Loucy (cell line): ENCODE measurements at regions not wholly inside any gene's neighbourhood (a gene's known extent, or its start where the extent isn't known, plus 50 kb on each side); places are given as distances from the start of the nearest gene placed in this dataset.

ENCODE experiments used
- H2AFZ ChIP-seq: fragments of 200-600 bp; sonication (generic); 2 replicates; pipeline ENCODE4 v1.6.0; 2016; ENCODE audit warnings: antibody characterized with exemption, mild to moderate bottlenecking, low read length, moderate library complexity
- H3F3A ChIP-seq: fragments of 200-600 bp; 2 replicates; pipeline ENCODE4 v1.6.0; 2016; ENCODE audit warnings: antibody characterized with exemption, low read depth, mild to moderate bottlenecking
- H3K27me3 ChIP-seq: fragments of 200-600 bp; sonication (generic); 2 replicates; pipeline ENCODE4 v1.6.1; 2014; ENCODE audit warnings: low read length, mild to moderate bottlenecking; ENCODE audit not compliant: insufficient read depth, poor library complexity, severe bottlenecking
- H3K36me3 ChIP-seq: fragments of 200-600 bp; sonication (generic); 2 replicates; pipeline ENCODE4 v1.6.1; 2016; ENCODE audit warnings: low read length; ENCODE audit not compliant: insufficient read depth
- H3K4me1 ChIP-seq: fragments of 200-600 bp; sonication (generic); 2 replicates; pipeline ENCODE4 v1.5.1; 2014; ENCODE audit warnings: low read length, mild to moderate bottlenecking; ENCODE audit not compliant: insufficient read depth, poor library complexity, severe bottlenecking
- H3K4me2 ChIP-seq: fragments of 200-600 bp; sonication (generic); 2 replicates; pipeline ENCODE4 v1.6.0; 2014; ENCODE audit warnings: antibody characterized with exemption, low read length, low read depth, mild to moderate bottlenecking; ENCODE audit not compliant: poor library complexity, severe bottlenecking
- H3K4me3 ChIP-seq: fragments of 200-600 bp; sonication (generic); 2 replicates; pipeline ENCODE4 v1.5.1; 2014; ENCODE audit warnings: low read length, mild to moderate bottlenecking, mixed read lengths; ENCODE audit not compliant: poor library complexity, severe bottlenecking
- H3K79me2 ChIP-seq: fragments of 200-600 bp; sonication (generic); 2 replicates; pipeline ENCODE4 v1.6.1; 2014; ENCODE audit warnings: low read length; ENCODE audit not compliant: insufficient read depth
- H3K9ac ChIP-seq: fragments of 200-600 bp; sonication (generic); 2 replicates; pipeline ENCODE4 v1.6.0; 2014; ENCODE audit warnings: mild to moderate bottlenecking, low read depth, low read length, moderate library complexity; ENCODE audit not compliant: poor library complexity, severe bottlenecking
- H3K9me2 ChIP-seq: fragments of 200-600 bp; sonication (generic); replicated peaks from 2 replicates; pipeline ENCODE4 v1.6.1; 2016; ENCODE audit warnings: low read depth, low read length, mixed read lengths
- H3K9me3 ChIP-seq: fragments of 200-600 bp; sonication (generic); 2 replicates; pipeline ENCODE4 v1.6.1; 2014; ENCODE audit warnings: mild to moderate bottlenecking, antibody characterized with exemption, low read length, low read depth; ENCODE audit not compliant: insufficient read depth
- H4K20me1 ChIP-seq: fragments of 200-600 bp; sonication (generic); 2 replicates; pipeline ENCODE4 v1.6.0; 2014; ENCODE audit warnings: antibody characterized with exemption, low read length, mild to moderate bottlenecking; ENCODE audit not compliant: insufficient read depth, poor library complexity, severe bottlenecking
- CTCF ChIP-seq: fragments of 200-600 bp; sonication (generic); conservative IDR thresholded peaks from 2 replicates; pipeline ENCODE4 v1.5.1; 2014; ENCODE audit warnings: mild to moderate bottlenecking, antibody characterized with exemption, low read length
- EZH2phosphoT487 ChIP-seq: fragments of 200-600 bp; IDR thresholded peaks from 2 replicates; pipeline ENCODE4 v1.6.1; 2018; ENCODE audit warnings: antibody characterized with exemption, mild to moderate bottlenecking, moderate library complexity, borderline replicate concordance

GRCh38 chr9:103731541-103731940, 362.6 kb upstream of the SMC2 start:
- Histone ChIP-seq H3K9me2 (no peaks in the 10 kb centered on the region), H3K9ac (no peak overlapping the region), H3K9me3 (no peaks in the 10 kb centered on the region), H3K27me3 (no peaks in the 10 kb centered on the region), H3K4me3 (no peak overlapping the region), H3K79me2 (no peaks in the 10 kb centered on the region), H3K4me2 (no peak overlapping the region), H4K20me1 (no peaks in the 10 kb centered on the region), H3K36me3 (no peaks in the 10 kb centered on the region), H3K4me1 (no peaks in the 10 kb centered on the region), H2AFZ (no peak overlapping the region), H3F3A (no peaks in the 10 kb centered on the region)
- TF ChIP-seq EZH2phosphoT487, result no peak
- TF ChIP-seq CTCF, result no peak

- H3K9ac ChIP-seq, result no peak overlapping the region
- no peaks in the 10 kb centered on the region for H3K9me2 ChIP-seq
- H3K4me1 ChIP-seq, result no peaks in the 10 kb centered on the region
- no peak overlapping the region for H3K4me3 ChIP-seq
- no peaks in the 10 kb centered on the region for H3K27me3 ChIP-seq
- H3F3A ChIP-seq, result no peaks in the 10 kb centered on the region
- no peak overlapping the region for H2AFZ ChIP-seq
- H3K79me2 ChIP-seq, result no peaks in the 10 kb centered on the region
- no peaks in the 10 kb centered on the region for H3K36me3 ChIP-seq
- no peaks in the 10 kb centered on the region for H4K20me1 ChIP-seq
- H3K4me2 ChIP-seq, result no peak overlapping the region
- TF ChIP-seq EZH2phosphoT487 (no peak), CTCF (no peak)
- H3K9me3 ChIP-seq, result no peaks in the 10 kb centered on the region
Observed at GRCh38 chr9:103734471-103734870, 359.6 kb upstream of the SMC2 start.

GRCh38 chr9:103755441-103755840, 338.7 kb upstream of the SMC2 start:
- no peaks in the 10 kb centered on the region for H3K27me3 ChIP-seq
- no peaks in the 10 kb centered on the region for H3K4me1 ChIP-seq
- no peaks in the 10 kb centered on the region for H3K36me3 ChIP-seq
- H3K9me2 ChIP-seq, result no peaks in the 10 kb centered on the region
- no peaks in the 10 kb centered on the region for H3K9me3 ChIP-seq
- H3K79me2 ChIP-seq, result no peaks in the 10 kb centered on the region
- H3K4me3 ChIP-seq, result no peak overlapping the region
- H3K9ac ChIP-seq, result no peak overlapping the region
- no peak overlapping the region for H2AFZ ChIP-seq
- H3F3A ChIP-seq, result no peaks in the 10 kb centered on the region
- TF ChIP-seq EZH2phosphoT487 (no peak), CTCF (no peak)
- no peaks in the 10 kb centered on the region for H4K20me1 ChIP-seq
- H3K4me2 ChIP-seq, result no peak overlapping the region
